DND-41 (cell line): ENCODE measurements at regions not wholly inside any gene's neighbourhood (a gene's known extent, or its start where the extent isn't known, plus 50 kb on each side); places are given as distances from the start of the nearest gene placed in this dataset.

ENCODE experiments used
- CTCF ChIP-seq: IDR thresholded peaks from 2 replicates; pipeline ENCODE4 v1.5.1; 2012; ENCODE audit warnings: borderline replicate concordance, low read length, moderate library complexity, mild to moderate bottlenecking; ENCODE audit not compliant: poor library complexity, severe bottlenecking; ENCODE audit errors: extremely low read depth
- EZH2 ChIP-seq: IDR thresholded peaks from 3 replicates; pipeline ENCODE4 v1.6.1; 2012; ENCODE audit warnings: borderline replicate concordance, low read depth, mild to moderate bottlenecking, moderate library complexity, low read length, inconsistent platforms; ENCODE audit not compliant: severe bottlenecking

GRCh38 chrX:139134316-139134715 lies 396.2 kb upstream of the F9 start:
- TF ChIP-seq CTCF (no peak), EZH2 (no peak)
